HG03575 (cell line): ENCODE measurements at regions not wholly inside any gene's neighbourhood (a gene's known extent, or its start where the extent isn't known, plus 50 kb on each side); places are given as distances from the start of the nearest gene placed in this dataset.

Experiments
- ATAC-seq: cut with Tn5 transposase; IDR thresholded peaks from one replicate; pipeline ENCODE4 v1.9.1; 2021; ENCODE audit not compliant: unreplicated experiment, insufficient number of reproducible peaks, low FRiP score; ENCODE audit errors: extremely low read depth

- no peak for ATAC-seq
Measured at GRCh38 chr7:24501443-24502134, 71.7 kb upstream of the PALS2 start.

- no peak for ATAC-seq
Measured at GRCh38 chr7:24502135-24502488, 71.1 kb upstream of the PALS2 start.

- no peak for ATAC-seq
Measured at GRCh38 chr7:24503506-24503905, 69.7 kb upstream of the PALS2 start.

GRCh38 chr7:24504040-24504439 is 69.2 kb upstream of the PALS2 start:
- no peak for ATAC-seq

GRCh38 chr7:24504836-24505235 is 68.4 kb upstream of the PALS2 start:
- ATAC-seq, result no peak

- no peak for ATAC-seq
Measured at GRCh38 chr7:24505968-24506367, 67.3 kb upstream of the PALS2 start.

- no peak for ATAC-seq
Measured at GRCh38 chr7:24508316-24508715, 64.9 kb upstream of the PALS2 start.

GRCh38 chr7:24510759-24511158 is 62.5 kb upstream of the PALS2 start:
- no peak for ATAC-seq

GRCh38 chr7:24517166-24517565 is 56.1 kb upstream of the PALS2 start:
- no peak for ATAC-seq

- ATAC-seq, result no peak
Measured at GRCh38 chr7:24521917-24522623, 51.2 kb upstream of the PALS2 start.
